Fibroblast of lung (primary cell): ENCODE measurements at regions not wholly inside any gene's neighbourhood (a gene's known extent, or its start where the extent isn't known, plus 50 kb on each side); places are given as distances from the start of the nearest gene placed in this dataset.

Experiments used
- DNase-seq, 2 donors: peaks; one replicate each; pipeline versions ENCODE4 v3.0.0 to v3.0.0-alpha.2; 2010; ENCODE audit warnings: low read depth in 2 of 2
- H2AFZ ChIP-seq: 2 replicates; pipeline ENCODE4 v1.5.1; 2012; ENCODE audit warnings: low read length, control low read depth, inconsistent platforms
- H3K27ac ChIP-seq: 2 replicates; pipeline ENCODE4 v1.5.1; 2011; ENCODE audit warnings: low read length, control low read depth; ENCODE audit not compliant: insufficient read depth
- H3K27me3 ChIP-seq: 2 replicates; pipeline ENCODE4 v1.5.1; 2011; ENCODE audit warnings: mild to moderate bottlenecking, low read length; ENCODE audit not compliant: control insufficient read depth, insufficient read depth
- H3K36me3 ChIP-seq: 2 replicates; pipeline ENCODE4 v1.5.1; 2011; ENCODE audit warnings: low read length; ENCODE audit not compliant: control insufficient read depth, insufficient read depth
- H3K4me1 ChIP-seq: 2 replicates; pipeline ENCODE4 v1.5.1; 2011; ENCODE audit warnings: low read length; ENCODE audit not compliant: control insufficient read depth, insufficient read depth; ENCODE audit errors: extremely low read depth
- H3K4me2 ChIP-seq: 2 replicates; pipeline ENCODE4 v1.5.1; 2011; ENCODE audit warnings: low read length, control low read depth; ENCODE audit not compliant: insufficient read depth; ENCODE audit errors: extremely low read depth
- H3K4me3 ChIP-seq, 4 experiments: fragments of 200-600 bp in 1 of 4; sonication (generic) in 1 of 4; replicated peaks in 1 of 4; 2 replicates each; pipeline ENCODE4 v1.5.1; 2011 to 2016; ENCODE audit warnings: low read length in 4 of 4, low read depth in 3 of 4, mild to moderate bottlenecking in 3 of 4, control low read depth in 2 of 4, inconsistent platforms in 1 of 4, mixed read lengths in 1 of 4; ENCODE audit not compliant: insufficient read depth in 1 of 4; ENCODE audit errors: control extremely low read depth in 1 of 4
- H3K79me2 ChIP-seq: 2 replicates; pipeline ENCODE4 v1.5.1; 2012; ENCODE audit warnings: mild to moderate bottlenecking, low read length, inconsistent platforms; ENCODE audit not compliant: control insufficient read depth, insufficient read depth
- H3K9ac ChIP-seq: 2 replicates; pipeline ENCODE4 v1.5.1; 2011; ENCODE audit warnings: mild to moderate bottlenecking, low read length, control low read depth; ENCODE audit not compliant: insufficient read depth
- H3K9me3 ChIP-seq: 2 replicates; pipeline ENCODE4 v1.5.1; 2012; ENCODE audit warnings: low read depth, low read length; ENCODE audit not compliant: control insufficient read depth, insufficient read depth
- H4K20me1 ChIP-seq: 2 replicates; pipeline ENCODE4 v1.5.1; 2011; ENCODE audit warnings: low read length; ENCODE audit not compliant: control insufficient read depth, insufficient read depth; ENCODE audit errors: extremely low read depth
- EZH2 ChIP-seq: IDR thresholded peaks from 2 replicates; pipeline ENCODE4 v1.5.1; 2012; ENCODE audit warnings: low read length, control low read depth, mild to moderate bottlenecking; ENCODE audit errors: missing control alignments
- TF ChIP-seq, protein P1 (sequence below), 2 donors: IDR thresholded peaks in 1 of 2; conservative IDR thresholded peaks in 1 of 2; 1 replicate in 1 of 2; 2 replicates in 1 of 2; pipeline ENCODE4 v1.5.1; 2011 to 2012; ENCODE audit warnings: low read length in 2 of 2, control low read depth in 1 of 2, inconsistent platforms in 1 of 2, low read depth in 1 of 2, mild to moderate bottlenecking in 1 of 2

DNA sequence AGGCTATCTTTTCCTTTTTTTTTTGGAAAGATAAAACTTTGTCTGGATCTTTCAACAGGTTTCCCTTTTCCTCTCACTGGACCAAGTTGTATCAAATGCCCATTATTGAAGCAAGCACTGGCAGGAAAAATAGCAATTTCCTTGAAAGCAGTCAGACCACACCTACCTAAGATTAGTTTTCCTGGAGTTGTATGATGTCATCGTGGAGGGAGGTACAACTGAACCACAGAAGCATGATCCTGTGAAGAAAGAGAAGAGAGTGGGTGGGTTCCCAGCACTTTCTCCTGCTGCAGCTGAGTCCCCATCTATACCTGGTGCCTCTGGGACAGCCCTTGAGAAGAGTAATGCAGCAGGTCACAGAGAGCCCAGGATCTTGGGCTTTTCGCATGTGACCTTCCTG, 63.6 kb upstream of the ERCC4 start:
- H2AFZ ChIP-seq: no peak overlapping the region
- H3K4me1 ChIP-seq: no peaks in the 10 kb centered on the region
- H3K27ac ChIP-seq: no peak overlapping the region
- no peaks in the 10 kb centered on the region for H3K79me2 ChIP-seq
- DNase-seq: no peak
- TF ChIP-seq, protein P1, sequence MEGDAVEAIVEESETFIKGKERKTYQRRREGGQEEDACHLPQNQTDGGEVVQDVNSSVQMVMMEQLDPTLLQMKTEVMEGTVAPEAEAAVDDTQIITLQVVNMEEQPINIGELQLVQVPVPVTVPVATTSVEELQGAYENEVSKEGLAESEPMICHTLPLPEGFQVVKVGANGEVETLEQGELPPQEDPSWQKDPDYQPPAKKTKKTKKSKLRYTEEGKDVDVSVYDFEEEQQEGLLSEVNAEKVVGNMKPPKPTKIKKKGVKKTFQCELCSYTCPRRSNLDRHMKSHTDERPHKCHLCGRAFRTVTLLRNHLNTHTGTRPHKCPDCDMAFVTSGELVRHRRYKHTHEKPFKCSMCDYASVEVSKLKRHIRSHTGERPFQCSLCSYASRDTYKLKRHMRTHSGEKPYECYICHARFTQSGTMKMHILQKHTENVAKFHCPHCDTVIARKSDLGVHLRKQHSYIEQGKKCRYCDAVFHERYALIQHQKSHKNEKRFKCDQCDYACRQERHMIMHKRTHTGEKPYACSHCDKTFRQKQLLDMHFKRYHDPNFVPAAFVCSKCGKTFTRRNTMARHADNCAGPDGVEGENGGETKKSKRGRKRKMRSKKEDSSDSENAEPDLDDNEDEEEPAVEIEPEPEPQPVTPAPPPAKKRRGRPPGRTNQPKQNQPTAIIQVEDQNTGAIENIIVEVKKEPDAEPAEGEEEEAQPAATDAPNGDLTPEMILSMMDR (conservative IDR thresholded peaks at IDR 0.05 in 1 of 2, IDR thresholded peaks at IDR 0.05 in 1 of 2; ENCODE audit: low read depth in 1 of 2, low read length in 2 of 2): no peak
- no peak for TF ChIP-seq EZH2
- no peak overlapping the region for H3K4me3 ChIP-seq
- H3K9ac ChIP-seq: no peak overlapping the region
- no peaks in the 10 kb centered on the region for H3K36me3 ChIP-seq
- no peak overlapping the region for H3K4me2 ChIP-seq
- no peaks in the 10 kb centered on the region for H4K20me1 ChIP-seq
- H3K9me3 ChIP-seq: no peaks in the 10 kb centered on the region
- no peaks in the 10 kb centered on the region for H3K27me3 ChIP-seq

DNA sequence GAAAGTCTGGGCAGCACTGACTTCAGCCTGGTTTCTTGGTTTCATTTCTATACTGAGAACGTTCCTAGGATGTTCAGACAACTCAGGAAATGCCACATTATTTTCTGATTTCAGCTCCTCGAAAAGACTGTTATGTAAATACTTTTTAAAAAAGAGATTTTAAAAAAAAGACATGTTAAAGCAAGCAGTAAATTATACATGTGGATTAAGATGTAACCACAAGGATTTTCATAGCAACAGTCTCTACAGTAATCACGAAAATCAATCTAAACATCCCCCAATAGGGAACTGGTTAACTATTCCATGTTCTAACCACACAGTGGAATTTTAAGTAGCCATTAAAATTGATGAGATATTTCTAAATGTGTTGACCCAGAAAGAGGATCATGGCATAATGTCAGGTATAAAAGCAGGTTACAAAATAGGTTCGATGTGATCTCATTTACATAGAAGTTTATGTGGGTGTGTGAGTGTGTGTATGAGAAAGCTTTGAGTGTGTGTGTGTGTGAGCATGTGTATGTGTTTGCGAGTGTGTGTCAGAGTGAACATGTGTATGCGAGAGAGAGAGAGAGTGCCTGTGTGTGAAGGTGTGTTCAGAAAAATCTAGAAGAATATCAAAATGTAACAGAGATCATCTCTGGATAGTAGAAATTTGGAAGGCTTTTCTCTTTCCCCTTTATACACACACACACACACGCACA, 63.0 kb upstream of the ERCC4 start:
- Histone ChIP-seq H2AFZ (no peak overlapping the region), H3K9ac (no peak overlapping the region), H3K4me1 (no peaks in the 10 kb centered on the region), H3K79me2 (no peaks in the 10 kb centered on the region), H3K4me2 (no peak overlapping the region), H3K27ac (no peak overlapping the region), H3K9me3 (no peaks in the 10 kb centered on the region), H4K20me1 (no peaks in the 10 kb centered on the region), H3K4me3 (no peak overlapping the region), H3K27me3 (no peaks in the 10 kb centered on the region), H3K36me3 (no peaks in the 10 kb centered on the region)
- TF ChIP-seq EZH2: no peak
- TF ChIP-seq, protein P1 (conservative IDR thresholded peaks at IDR 0.05 in 1 of 2, IDR thresholded peaks at IDR 0.05 in 1 of 2; ENCODE audit: low read depth in 1 of 2, low read length in 2 of 2): no peak
- DNase-seq: no peak

DNA sequence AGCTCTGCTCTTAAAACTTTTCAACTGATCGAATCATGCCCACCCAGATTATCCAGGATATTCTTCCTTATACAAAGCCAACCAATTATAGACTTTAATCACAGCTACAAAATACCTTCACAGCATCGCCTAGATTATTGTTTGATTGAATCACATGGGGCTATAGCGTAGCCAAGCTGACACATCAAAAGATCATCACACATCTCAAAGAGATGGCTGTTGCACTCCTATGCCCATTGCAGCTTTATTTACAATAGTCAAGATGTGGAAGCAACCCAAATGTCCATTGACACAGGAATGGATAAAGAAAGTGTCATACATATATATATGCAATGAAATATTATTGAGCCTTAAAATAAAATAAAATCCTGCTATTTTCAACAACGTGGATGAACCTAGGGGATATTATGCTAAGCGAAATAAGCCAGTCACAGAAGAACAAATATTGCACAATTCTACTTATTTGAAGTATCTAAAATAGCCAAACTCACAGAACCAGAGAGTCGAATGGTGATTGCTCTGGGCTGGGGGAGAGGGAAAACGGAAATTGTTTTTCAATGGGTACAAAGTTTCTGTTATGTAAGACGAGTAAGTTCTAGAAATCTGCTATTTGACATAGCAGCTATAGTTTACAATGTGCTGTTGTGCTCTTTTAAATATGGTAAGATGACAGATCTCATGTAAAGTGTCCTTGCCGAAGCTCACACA, 60.9 kb upstream of the ERCC4 start:
- H3K9me3 ChIP-seq: no peaks in the 10 kb centered on the region
- H3K79me2 ChIP-seq: no peaks in the 10 kb centered on the region
- no peak overlapping the region for H3K4me2 ChIP-seq
- H3K4me3 ChIP-seq: no peak overlapping the region
- H3K27ac ChIP-seq: no peak overlapping the region
- no peak overlapping the region for H3K9ac ChIP-seq
- no peak overlapping the region for H2AFZ ChIP-seq
- H4K20me1 ChIP-seq: no peaks in the 10 kb centered on the region
- H3K27me3 ChIP-seq: no peaks in the 10 kb centered on the region
- no peak for DNase-seq
- no peaks in the 10 kb centered on the region for H3K36me3 ChIP-seq
- no peaks in the 10 kb centered on the region for H3K4me1 ChIP-seq
- TF ChIP-seq EZH2: no peak
- TF ChIP-seq, protein P1 (conservative IDR thresholded peaks at IDR 0.05 in 1 of 2, IDR thresholded peaks at IDR 0.05 in 1 of 2; ENCODE audit: low read depth in 1 of 2, low read length in 2 of 2): no peak
